ENCODE measurements at regions not wholly inside any gene's neighbourhood (a gene's known extent, or its start where the extent isn't known, plus 50 kb on each side); places are given as distances from the start of the nearest gene placed in this dataset.

DNA sequence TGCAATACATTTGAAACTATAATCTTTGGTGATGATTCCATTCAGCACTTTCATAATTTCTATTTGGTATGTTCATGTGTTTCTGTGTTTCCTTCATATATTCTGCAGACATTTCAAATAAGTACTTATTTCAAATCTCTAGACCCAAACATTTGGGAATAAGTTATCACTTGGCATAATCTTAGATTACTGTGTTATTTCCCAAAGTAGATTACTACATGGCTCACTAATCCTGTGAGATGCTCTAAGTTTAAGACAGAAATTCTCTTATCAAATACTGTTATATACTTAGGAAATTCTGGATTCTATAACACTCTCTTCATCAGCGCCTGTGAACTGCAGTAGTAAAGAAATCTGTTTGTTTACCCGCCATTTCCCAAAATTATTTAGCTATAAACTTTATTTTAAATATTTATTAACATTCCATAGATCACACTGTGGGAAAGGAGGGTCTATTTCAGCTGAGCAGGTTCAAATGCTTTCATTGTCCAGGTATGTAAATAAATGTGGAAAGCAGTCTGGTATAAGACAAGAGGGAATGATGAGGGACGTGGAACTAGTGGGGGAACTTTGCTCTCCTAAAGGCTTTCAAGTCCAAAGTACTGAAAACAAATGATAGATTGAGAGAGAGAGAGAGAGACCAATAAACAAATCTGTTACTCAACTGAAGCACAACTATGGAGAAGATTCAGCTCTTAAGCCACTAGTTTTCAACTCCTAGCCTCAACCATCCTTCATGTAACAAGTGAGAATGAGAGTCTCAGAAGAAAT, 61.8 kb upstream of the TOM1L1 start:
- TF ChIP-seq EZH2 (IDR thresholded peaks at IDR 0.05; ENCODE audit: low read length, unreplicated experiment), result no peak
- TF ChIP-seq, protein P1, sequence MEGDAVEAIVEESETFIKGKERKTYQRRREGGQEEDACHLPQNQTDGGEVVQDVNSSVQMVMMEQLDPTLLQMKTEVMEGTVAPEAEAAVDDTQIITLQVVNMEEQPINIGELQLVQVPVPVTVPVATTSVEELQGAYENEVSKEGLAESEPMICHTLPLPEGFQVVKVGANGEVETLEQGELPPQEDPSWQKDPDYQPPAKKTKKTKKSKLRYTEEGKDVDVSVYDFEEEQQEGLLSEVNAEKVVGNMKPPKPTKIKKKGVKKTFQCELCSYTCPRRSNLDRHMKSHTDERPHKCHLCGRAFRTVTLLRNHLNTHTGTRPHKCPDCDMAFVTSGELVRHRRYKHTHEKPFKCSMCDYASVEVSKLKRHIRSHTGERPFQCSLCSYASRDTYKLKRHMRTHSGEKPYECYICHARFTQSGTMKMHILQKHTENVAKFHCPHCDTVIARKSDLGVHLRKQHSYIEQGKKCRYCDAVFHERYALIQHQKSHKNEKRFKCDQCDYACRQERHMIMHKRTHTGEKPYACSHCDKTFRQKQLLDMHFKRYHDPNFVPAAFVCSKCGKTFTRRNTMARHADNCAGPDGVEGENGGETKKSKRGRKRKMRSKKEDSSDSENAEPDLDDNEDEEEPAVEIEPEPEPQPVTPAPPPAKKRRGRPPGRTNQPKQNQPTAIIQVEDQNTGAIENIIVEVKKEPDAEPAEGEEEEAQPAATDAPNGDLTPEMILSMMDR (conservative IDR thresholded peaks at IDR 0.05; ENCODE audit: low read depth, low read length), result no peak
